GM11168 (cell line): ENCODE measurements at regions not wholly inside any gene's neighbourhood (a gene's known extent, or its start where the extent isn't known, plus 50 kb on each side); places are given as distances from the start of the nearest gene placed in this dataset.
"Not testable (repeated sequence)": the region's sequence is repeated elsewhere in the genome, so short reads cannot be mapped to it uniquely, and the experiment has no call there.

Experiments used
- in situ Hi-C: fragments of 300-500 bp; cut with MboI; formaldehyde crosslinking; loops from one replicate; pipeline ENCODE4 v1.12.0; 2022; ENCODE audit warnings: low sequenced_read_pairs; ENCODE audit not compliant: unreplicated experiment

GRCh38 chr13:68714292-68714691 is 1393.3 kb upstream of the ATXN8OS start:
- in situ Hi-C loops: no loop called here

GRCh38 chr13:68713394-68713793 is 1394.2 kb upstream of the ATXN8OS start:
- in situ Hi-C loops: no loop called here

GRCh38 chr13:68708336-68708908 is 1399.2 kb upstream of the ATXN8OS start:
- in situ Hi-C loops: no loop called here

- in situ Hi-C loops: not testable (repeated sequence)
Measured at GRCh38 chr13:68706044-68706443, 1401.6 kb upstream of the ATXN8OS start.

- in situ Hi-C loops: no loop called here
Measured at GRCh38 chr13:68697551-68697950, 1410.1 kb upstream of the ATXN8OS start.

GRCh38 chr13:68696907-68697306 is 1410.7 kb upstream of the ATXN8OS start:
- in situ Hi-C loops: no loop called here

- in situ Hi-C loops: no loop called here
Measured at GRCh38 chr13:68692049-68692448, 1415.6 kb upstream of the ATXN8OS start.

- in situ Hi-C loops: no loop called here
Measured at GRCh38 chr13:68690567-68690966, 1417.1 kb upstream of the ATXN8OS start.

GRCh38 chr13:68676513-68677115 is 1431.0 kb upstream of the ATXN8OS start:
- in situ Hi-C loops: no loop called here

- in situ Hi-C loops: no loop called here
Measured at GRCh38 chr13:68675209-68675608, 1432.4 kb upstream of the ATXN8OS start.

GRCh38 chr13:68667863-68668262 is 1437.7 kb upstream of the PCDH9 start:
- in situ Hi-C loops: no loop called here

- in situ Hi-C loops: no loop called here
Measured at GRCh38 chr13:68666774-68667397, 1436.8 kb upstream of the PCDH9 start.

- in situ Hi-C loops: no loop called here
Measured at GRCh38 chr13:68645814-68646213, 1415.7 kb upstream of the PCDH9 start.

- in situ Hi-C loops: no loop called here
Measured at GRCh38 chr13:68644611-68645010, 1414.5 kb upstream of the PCDH9 start.

GRCh38 chr13:68636784-68637183 is 1406.6 kb upstream of the PCDH9 start:
- in situ Hi-C loops: no loop called here

- in situ Hi-C loops: no loop called here
Measured at GRCh38 chr13:68628994-68629393, 1398.9 kb upstream of the PCDH9 start.

GRCh38 chr13:68627379-68627778 is 1397.2 kb upstream of the PCDH9 start:
- in situ Hi-C loops: no loop called here

- in situ Hi-C loops: no loop called here
Measured at GRCh38 chr13:68616600-68617222, 1386.6 kb upstream of the PCDH9 start.

- in situ Hi-C loops: no loop called here
Measured at GRCh38 chr13:68609661-68610060, 1379.5 kb upstream of the PCDH9 start.

GRCh38 chr13:68608147-68608546 is 1378.0 kb upstream of the PCDH9 start:
- in situ Hi-C loops: no loop called here

- in situ Hi-C loops: no loop called here
Measured at GRCh38 chr13:68597641-68598040, 1367.5 kb upstream of the PCDH9 start.
